Neural cell (in vitro differentiated cells): ENCODE measurements at regions not wholly inside any gene's neighbourhood (a gene's known extent, or its start where the extent isn't known, plus 50 kb on each side); places are given as distances from the start of the nearest gene placed in this dataset.

Experiments
- H2AFZ ChIP-seq: fragments of 200-600, 300-800 bp; sonication (generic), shearing (Covaris generic); 2 replicates; pipeline ENCODE4 v1.6.0; 2014; ENCODE audit warnings: low read depth, mild to moderate bottlenecking, antibody characterized with exemption, low read length, moderate library complexity
- H3F3A ChIP-seq: fragments of 200-600 bp; shearing (Covaris generic); 2 replicates; pipeline ENCODE4 v1.6.1; 2016; ENCODE audit warnings: mild to moderate bottlenecking, moderate library complexity, mixed read lengths, antibody characterized with exemption, low read length; ENCODE audit not compliant: insufficient read depth, poor library complexity, severe bottlenecking
- H3K27ac ChIP-seq: fragments of 200-600, 300-800 bp; sonication (generic), shearing (Covaris generic); 2 replicates; pipeline ENCODE4 v1.5.1; 2014; ENCODE audit warnings: mild to moderate bottlenecking, low read length, moderate library complexity
- H3K27me3 ChIP-seq: fragments of 300-800, 200-600 bp; sonication (generic), shearing (Covaris generic); 2 replicates; pipeline ENCODE4 v1.6.0; 2014; ENCODE audit warnings: mild to moderate bottlenecking, low read depth, low read length, moderate library complexity; ENCODE audit not compliant: insufficient read depth
- H3K36me3 ChIP-seq: fragments of 300-800, 200-600 bp; sonication (generic), shearing (Covaris generic); 2 replicates; pipeline ENCODE4 v1.5.1; 2014; ENCODE audit warnings: mild to moderate bottlenecking, antibody characterized with exemption, low read length, moderate library complexity; ENCODE audit not compliant: insufficient read depth
- H3K4me2 ChIP-seq: fragments of 300-800, 200-600 bp; sonication (generic), shearing (Covaris generic); 2 replicates; pipeline ENCODE4 v1.6.0; 2014; ENCODE audit warnings: mild to moderate bottlenecking, low read length
- H3K4me3 ChIP-seq: fragments of 300-800, 200-600 bp; sonication (generic), shearing (Covaris generic); 2 replicates; pipeline ENCODE4 v1.5.1; 2014; ENCODE audit warnings: mild to moderate bottlenecking, low read length, moderate library complexity
- H3K79me2 ChIP-seq: fragments of 200-600 bp; shearing (Covaris generic); replicated peaks from 2 replicates; pipeline ENCODE4 v1.6.0; 2014; ENCODE audit warnings: mild to moderate bottlenecking, low read length, moderate library complexity; ENCODE audit not compliant: insufficient read depth
- H3K9ac ChIP-seq: fragments of 300-800, 200-600 bp; sonication (generic), shearing (Covaris generic); 2 replicates; pipeline ENCODE4 v1.6.1; 2016; ENCODE audit warnings: mild to moderate bottlenecking, low read length, mixed read lengths
- H3K9me2 ChIP-seq: fragments of 200-600 bp; shearing (Covaris generic); 2 replicates; pipeline ENCODE4 v1.6.1; 2016; ENCODE audit warnings: mild to moderate bottlenecking, low read length, mixed read lengths; ENCODE audit not compliant: insufficient read depth
- H3K9me3 ChIP-seq: fragments of 200-600, 300-800 bp; sonication (generic), shearing (Covaris generic); 2 replicates; pipeline ENCODE4 v1.6.1; 2016; ENCODE audit warnings: mild to moderate bottlenecking, mixed run types, low read length, moderate library complexity, mixed read lengths
- H4K20me1 ChIP-seq: fragments of 200-600 bp; shearing (Covaris generic); 2 replicates; pipeline ENCODE4 v1.6.1; 2016; ENCODE audit warnings: mild to moderate bottlenecking, mixed run types; ENCODE audit not compliant: insufficient read depth
- CTCF ChIP-seq: fragments of 450-650 bp; IDR thresholded peaks from 2 replicates; pipeline ENCODE4 v1.5.1; 2014; ENCODE audit warnings: antibody characterized with exemption, mild to moderate bottlenecking, moderate library complexity; ENCODE audit not compliant: poor library complexity, severe bottlenecking
- EP300 ChIP-seq: fragments of 450-650 bp; conservative IDR thresholded peaks from 2 replicates; pipeline ENCODE4 v1.6.1; 2014; ENCODE audit warnings: antibody characterized with exemption, mild to moderate bottlenecking, moderate library complexity; ENCODE audit not compliant: poor library complexity, severe bottlenecking
- EZH2 ChIP-seq: fragments of 200-600, 300-800 bp; shearing (Covaris generic), sonication (generic); IDR thresholded peaks from 2 replicates; pipeline ENCODE4 v1.6.1; 2014; ENCODE audit warnings: antibody characterized with exemption, low read length, borderline replicate concordance, mild to moderate bottlenecking; ENCODE audit not compliant: insufficient read depth, poor library complexity, severe bottlenecking
- MXI1 ChIP-seq: fragments of 450-650 bp; conservative IDR thresholded peaks from 2 replicates; pipeline ENCODE4 v1.6.1; 2014; ENCODE audit warnings: antibody characterized with exemption, mild to moderate bottlenecking; ENCODE audit not compliant: poor library complexity, severe bottlenecking
- POLR2AphosphoS5 ChIP-seq: IDR thresholded peaks from 2 replicates; pipeline ENCODE4 v1.6.1; 2012
- RAD21 ChIP-seq: fragments of 450-650 bp; conservative IDR thresholded peaks from 2 replicates; pipeline ENCODE4 v1.6.1; 2014; ENCODE audit warnings: antibody characterized with exemption, mild to moderate bottlenecking, moderate library complexity
- SMC3 ChIP-seq: fragments of 450-650 bp; conservative IDR thresholded peaks from 2 replicates; pipeline ENCODE4 v1.6.1; 2014; ENCODE audit warnings: antibody characterized with exemption, mild to moderate bottlenecking, moderate library complexity; ENCODE audit not compliant: poor library complexity
- TAF1 ChIP-seq: IDR thresholded peaks from 2 replicates; pipeline ENCODE4 v1.6.1; 2012; ENCODE audit warnings: low read depth
- TF ChIP-seq, protein P1 (sequence below): IDR thresholded peaks from 2 replicates; pipeline ENCODE4 v1.6.1; 2012; ENCODE audit warnings: borderline replicate concordance

DNA sequence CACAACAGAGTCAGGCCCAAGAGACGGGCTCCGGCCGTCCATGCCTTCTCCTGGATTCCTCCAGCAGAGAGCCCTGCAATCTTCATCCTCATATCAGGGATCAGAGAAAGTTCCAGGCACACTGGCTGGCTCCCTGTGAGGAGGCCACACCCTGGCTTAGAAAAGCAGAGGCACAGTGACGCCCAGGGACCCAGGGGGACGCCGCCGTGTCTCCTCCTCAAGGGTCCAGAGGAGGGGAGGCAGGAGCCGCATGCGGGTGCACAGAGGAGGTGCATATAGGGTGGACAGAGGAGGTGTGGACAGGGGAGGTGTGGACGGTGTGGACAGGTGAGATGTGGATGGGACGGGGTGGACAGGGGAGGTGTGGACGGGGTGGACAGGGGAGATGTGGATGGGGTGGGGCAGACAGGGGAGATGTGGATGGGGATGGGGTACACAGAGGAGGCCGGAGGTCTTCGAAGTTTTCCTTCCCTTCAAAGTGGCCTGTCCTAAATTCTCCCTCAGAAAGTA is 1521.9 kb downstream of the BRD1 start (continued):
- TF ChIP-seq, protein P1, sequence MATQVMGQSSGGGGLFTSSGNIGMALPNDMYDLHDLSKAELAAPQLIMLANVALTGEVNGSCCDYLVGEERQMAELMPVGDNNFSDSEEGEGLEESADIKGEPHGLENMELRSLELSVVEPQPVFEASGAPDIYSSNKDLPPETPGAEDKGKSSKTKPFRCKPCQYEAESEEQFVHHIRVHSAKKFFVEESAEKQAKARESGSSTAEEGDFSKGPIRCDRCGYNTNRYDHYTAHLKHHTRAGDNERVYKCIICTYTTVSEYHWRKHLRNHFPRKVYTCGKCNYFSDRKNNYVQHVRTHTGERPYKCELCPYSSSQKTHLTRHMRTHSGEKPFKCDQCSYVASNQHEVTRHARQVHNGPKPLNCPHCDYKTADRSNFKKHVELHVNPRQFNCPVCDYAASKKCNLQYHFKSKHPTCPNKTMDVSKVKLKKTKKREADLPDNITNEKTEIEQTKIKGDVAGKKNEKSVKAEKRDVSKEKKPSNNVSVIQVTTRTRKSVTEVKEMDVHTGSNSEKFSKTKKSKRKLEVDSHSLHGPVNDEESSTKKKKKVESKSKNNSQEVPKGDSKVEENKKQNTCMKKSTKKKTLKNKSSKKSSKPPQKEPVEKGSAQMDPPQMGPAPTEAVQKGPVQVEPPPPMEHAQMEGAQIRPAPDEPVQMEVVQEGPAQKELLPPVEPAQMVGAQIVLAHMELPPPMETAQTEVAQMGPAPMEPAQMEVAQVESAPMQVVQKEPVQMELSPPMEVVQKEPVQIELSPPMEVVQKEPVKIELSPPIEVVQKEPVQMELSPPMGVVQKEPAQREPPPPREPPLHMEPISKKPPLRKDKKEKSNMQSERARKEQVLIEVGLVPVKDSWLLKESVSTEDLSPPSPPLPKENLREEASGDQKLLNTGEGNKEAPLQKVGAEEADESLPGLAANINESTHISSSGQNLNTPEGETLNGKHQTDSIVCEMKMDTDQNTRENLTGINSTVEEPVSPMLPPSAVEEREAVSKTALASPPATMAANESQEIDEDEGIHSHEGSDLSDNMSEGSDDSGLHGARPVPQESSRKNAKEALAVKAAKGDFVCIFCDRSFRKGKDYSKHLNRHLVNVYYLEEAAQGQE = no peak

DNA sequence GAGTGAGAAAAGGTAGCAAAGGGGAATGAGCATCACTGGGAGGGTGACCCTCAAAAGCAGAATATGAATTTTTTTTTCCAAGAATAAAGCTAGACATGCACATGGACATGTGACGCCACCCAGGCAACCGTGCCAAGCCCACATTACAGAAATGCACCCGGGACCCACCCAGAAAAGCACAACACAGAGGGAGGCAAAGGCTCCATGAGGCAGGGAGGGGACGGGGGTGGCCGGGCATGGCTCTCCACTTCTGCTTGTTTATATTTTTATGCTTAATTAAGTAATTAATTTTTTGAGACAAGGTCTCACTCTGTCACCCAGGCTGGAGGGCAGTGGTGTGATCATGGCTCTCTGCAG is 1524.3 kb downstream of the BRD1 start:
- Histone ChIP-seq H2AFZ (no peak overlapping the region), H3K9ac (no peak overlapping the region), H3K36me3 (no peaks in the 10 kb centered on the region)

More for the DNA sequence above, 1524.3 kb downstream of the BRD1 start:
- TF ChIP-seq MXI1 (no peak), EZH2 (no peak), EP300 (no peak), TAF1 (no peak), POLR2AphosphoS5 (no peak), SMC3 (no peak), CTCF (no peak), RAD21 (no peak)
- TF ChIP-seq, protein P1 = no peak
- no peak overlapping the region for H3K4me3 ChIP-seq
- H3F3A ChIP-seq = no peaks in the 10 kb centered on the region
- H3K9me3 ChIP-seq = no peaks in the 10 kb centered on the region
- no peaks in the 10 kb centered on the region for H3K27me3 ChIP-seq
- no peaks in the 10 kb centered on the region for H3K79me2 ChIP-seq
- H3K27ac ChIP-seq = no peak overlapping the region
- no peaks in the 10 kb centered on the region for H3K9me2 ChIP-seq
- no peak overlapping the region for H3K4me2 ChIP-seq
- no peaks in the 10 kb centered on the region for H4K20me1 ChIP-seq
